ENCODE measurements at regions not wholly inside any gene's neighbourhood (a gene's known extent, or its start where the extent isn't known, plus 50 kb on each side); places are given as distances from the start of the nearest gene placed in this dataset.

DNA sequence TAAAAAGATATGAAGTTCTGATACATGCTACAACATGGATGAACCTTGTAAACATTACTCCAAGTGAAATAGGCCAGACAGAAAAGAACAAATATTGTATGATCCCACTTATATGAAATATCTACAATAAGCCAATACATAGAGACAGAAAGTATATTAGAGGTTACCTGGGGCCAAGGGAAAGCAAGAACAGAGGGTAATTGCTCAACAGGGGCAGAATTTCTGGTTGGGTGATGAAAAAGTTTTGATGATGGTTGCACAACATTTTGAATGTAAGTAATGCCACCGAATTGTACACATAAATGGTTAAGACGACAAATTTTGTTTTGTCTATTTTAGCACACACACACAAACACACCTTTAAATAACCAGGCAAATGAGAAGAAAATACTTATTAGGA is 268.4 kb downstream of the FOXO1 start:
- no peaks in the 10 kb centered on the region for H3K9me3 ChIP-seq (ENCODE audit: control insufficient read depth, insufficient read depth, low read depth, low read length)
- TF ChIP-seq, protein P1, sequence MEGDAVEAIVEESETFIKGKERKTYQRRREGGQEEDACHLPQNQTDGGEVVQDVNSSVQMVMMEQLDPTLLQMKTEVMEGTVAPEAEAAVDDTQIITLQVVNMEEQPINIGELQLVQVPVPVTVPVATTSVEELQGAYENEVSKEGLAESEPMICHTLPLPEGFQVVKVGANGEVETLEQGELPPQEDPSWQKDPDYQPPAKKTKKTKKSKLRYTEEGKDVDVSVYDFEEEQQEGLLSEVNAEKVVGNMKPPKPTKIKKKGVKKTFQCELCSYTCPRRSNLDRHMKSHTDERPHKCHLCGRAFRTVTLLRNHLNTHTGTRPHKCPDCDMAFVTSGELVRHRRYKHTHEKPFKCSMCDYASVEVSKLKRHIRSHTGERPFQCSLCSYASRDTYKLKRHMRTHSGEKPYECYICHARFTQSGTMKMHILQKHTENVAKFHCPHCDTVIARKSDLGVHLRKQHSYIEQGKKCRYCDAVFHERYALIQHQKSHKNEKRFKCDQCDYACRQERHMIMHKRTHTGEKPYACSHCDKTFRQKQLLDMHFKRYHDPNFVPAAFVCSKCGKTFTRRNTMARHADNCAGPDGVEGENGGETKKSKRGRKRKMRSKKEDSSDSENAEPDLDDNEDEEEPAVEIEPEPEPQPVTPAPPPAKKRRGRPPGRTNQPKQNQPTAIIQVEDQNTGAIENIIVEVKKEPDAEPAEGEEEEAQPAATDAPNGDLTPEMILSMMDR (conservative IDR thresholded peaks at IDR 0.05 in 1 of 2, IDR thresholded peaks at IDR 0.05 in 1 of 2; ENCODE audit: low read depth in 1 of 2, low read length in 2 of 2) = no peak
- TF ChIP-seq EZH2 (IDR thresholded peaks at IDR 0.05; ENCODE audit: low read length, missing control alignments) = no peak
- no peaks in the 10 kb centered on the region for H3K79me2 ChIP-seq (ENCODE audit: control insufficient read depth, insufficient read depth, low read length)
- no peak for DNase-seq (ENCODE audit: low read depth in 2 of 2)
- H3K36me3 ChIP-seq (ENCODE audit: control insufficient read depth, insufficient read depth, low read length) = no peaks in the 10 kb centered on the region
- no peak overlapping the region for H3K27ac ChIP-seq (ENCODE audit: insufficient read depth, low read length)
- H3K9ac ChIP-seq (ENCODE audit: insufficient read depth, low read length) = no peak overlapping the region
- H3K4me3 ChIP-seq (replicated peaks in 1 of 4; ENCODE audit: control extremely low read depth in 1 of 4, insufficient read depth in 1 of 4, low read depth in 3 of 4, low read length in 4 of 4) = no peak overlapping the region
- no peaks in the 10 kb centered on the region for H4K20me1 ChIP-seq (ENCODE audit: control insufficient read depth, extremely low read depth, insufficient read depth, low read length)
- peaks cover 7% of the 10 kb centered on the region for H3K4me1 ChIP-seq (ENCODE audit: control insufficient read depth, extremely low read depth, insufficient read depth, low read length)
- H3K4me2 ChIP-seq (ENCODE audit: extremely low read depth, insufficient read depth, low read length) = no peak overlapping the region
- no peaks in the 10 kb centered on the region for H3K27me3 ChIP-seq (ENCODE audit: control insufficient read depth, insufficient read depth, low read length)
- no peak overlapping the region for H2AFZ ChIP-seq (ENCODE audit: low read length)

DNA sequence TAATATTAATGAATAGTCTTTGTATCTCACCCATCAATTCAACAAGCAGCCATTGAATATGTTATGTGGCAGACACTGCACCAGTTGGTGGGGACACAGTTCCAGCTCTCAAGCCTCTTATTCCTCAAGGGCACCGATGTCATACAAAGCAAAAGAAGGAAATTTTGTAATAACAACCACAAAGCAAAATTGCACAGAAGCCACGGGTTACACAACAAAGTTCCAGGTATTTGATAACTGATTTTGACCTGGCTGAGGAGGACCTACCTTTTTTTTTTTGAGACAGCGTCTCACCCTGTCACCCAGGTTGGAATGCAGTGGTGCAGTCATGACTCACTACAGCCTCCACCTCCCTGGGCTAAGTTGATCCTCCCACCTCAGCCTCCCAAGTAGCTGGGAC is 266.7 kb downstream of the FOXO1 start:
- Histone ChIP-seq H3K4me3 (replicated peaks in 1 of 4; ENCODE audit: control extremely low read depth in 1 of 4, insufficient read depth in 1 of 4, low read depth in 3 of 4, low read length in 4 of 4) (no peak overlapping the region), H3K4me2 (ENCODE audit: extremely low read depth, insufficient read depth, low read length) (no peak overlapping the region), H3K27ac (ENCODE audit: insufficient read depth, low read length) (no peak overlapping the region), H2AFZ (ENCODE audit: low read length) (no peak overlapping the region), H3K27me3 (ENCODE audit: control insufficient read depth, insufficient read depth, low read length) (no peaks in the 10 kb centered on the region), H3K9ac (ENCODE audit: insufficient read depth, low read length) (no peak overlapping the region), H3K36me3 (ENCODE audit: control insufficient read depth, insufficient read depth, low read length) (no peaks in the 10 kb centered on the region), H3K4me1 (ENCODE audit: control insufficient read depth, extremely low read depth, insufficient read depth, low read length) (peaks cover 12% of the 10 kb centered on the region), H4K20me1 (ENCODE audit: control insufficient read depth, extremely low read depth, insufficient read depth, low read length) (no peaks in the 10 kb centered on the region), H3K9me3 (ENCODE audit: control insufficient read depth, insufficient read depth, low read depth, low read length) (no peaks in the 10 kb centered on the region), H3K79me2 (ENCODE audit: control insufficient read depth, insufficient read depth, low read length) (no peaks in the 10 kb centered on the region)
- no peak for DNase-seq (ENCODE audit: low read depth in 2 of 2)
- TF ChIP-seq, protein P1 (conservative IDR thresholded peaks at IDR 0.05 in 1 of 2, IDR thresholded peaks at IDR 0.05 in 1 of 2; ENCODE audit: low read depth in 1 of 2, low read length in 2 of 2) = no peak
- no peak for TF ChIP-seq EZH2 (IDR thresholded peaks at IDR 0.05; ENCODE audit: low read length, missing control alignments)

DNA sequence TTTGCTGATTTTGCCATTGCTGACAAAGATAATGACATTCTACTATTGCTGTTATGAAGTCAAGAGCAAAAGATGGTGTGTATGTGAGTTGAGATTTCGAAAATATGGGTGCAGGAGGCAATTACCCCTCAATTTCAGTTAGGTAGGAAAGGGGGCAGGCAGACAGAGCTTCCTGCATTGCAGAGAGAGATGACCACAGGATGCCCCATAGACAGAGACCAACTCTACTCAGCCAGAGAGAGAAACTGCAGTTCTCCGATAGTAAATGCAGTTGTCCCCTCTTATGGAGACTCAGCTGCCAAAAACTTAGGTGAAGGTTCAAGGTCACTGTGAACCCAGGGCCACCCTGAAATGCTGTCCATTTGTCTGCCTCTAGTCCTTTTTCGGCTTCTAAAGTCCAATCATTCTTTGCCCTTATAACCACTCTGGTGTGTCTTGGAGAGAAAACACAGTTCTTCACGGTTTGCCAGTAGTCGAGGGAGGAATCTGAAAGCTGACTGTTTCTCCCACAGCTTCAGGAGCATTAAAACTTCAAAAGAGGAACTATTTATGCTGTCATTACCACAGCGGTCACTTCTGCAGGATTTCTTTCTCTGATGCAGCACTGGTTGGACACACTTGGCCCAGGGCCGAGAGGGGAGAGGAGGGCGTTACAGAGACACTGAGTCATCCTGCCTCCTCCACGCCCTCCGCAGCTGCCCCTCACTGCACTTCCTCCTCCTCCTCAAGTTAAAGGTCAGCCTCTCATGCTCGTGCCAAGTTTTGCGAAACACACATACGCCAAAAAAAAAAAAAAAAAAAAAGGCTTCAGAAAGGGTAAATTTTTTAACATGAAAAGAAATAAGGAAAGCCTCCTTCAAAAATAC is 264.3 kb downstream of the FOXO1 start:
- H3K27ac ChIP-seq (ENCODE audit: insufficient read depth, low read length) = peak overlapping the region; percentile 64
- H3K36me3 ChIP-seq (ENCODE audit: control insufficient read depth, insufficient read depth, low read length) = no peaks in the 10 kb centered on the region
- H3K79me2 ChIP-seq (ENCODE audit: control insufficient read depth, insufficient read depth, low read length) = no peaks in the 10 kb centered on the region
- H4K20me1 ChIP-seq (ENCODE audit: control insufficient read depth, extremely low read depth, insufficient read depth, low read length) = no peaks in the 10 kb centered on the region
- no peaks in the 10 kb centered on the region for H3K9me3 ChIP-seq (ENCODE audit: control insufficient read depth, insufficient read depth, low read depth, low read length)
- H3K27me3 ChIP-seq (ENCODE audit: control insufficient read depth, insufficient read depth, low read length) = no peaks in the 10 kb centered on the region
- peaks cover 20% of the 10 kb centered on the region for H3K4me1 ChIP-seq (ENCODE audit: control insufficient read depth, extremely low read depth, insufficient read depth, low read length)
- DNase-seq (ENCODE audit: low read depth in 2 of 2) = peak; percentile 97 to 99
- H3K4me3 ChIP-seq (replicated peaks in 1 of 4; ENCODE audit: control extremely low read depth in 1 of 4, insufficient read depth in 1 of 4, low read depth in 3 of 4, low read length in 4 of 4) = peak overlapping the region in 2 of 4 experiments; percentile 33 to 38
- no peak for TF ChIP-seq EZH2 (IDR thresholded peaks at IDR 0.05; ENCODE audit: low read length, missing control alignments)
- TF ChIP-seq, protein P1 (conservative IDR thresholded peaks at IDR 0.05 in 1 of 2, IDR thresholded peaks at IDR 0.05 in 1 of 2; ENCODE audit: low read depth in 1 of 2, low read length in 2 of 2) = no peak
- H3K4me2 ChIP-seq (ENCODE audit: extremely low read depth, insufficient read depth, low read length) = peak overlapping the region; percentile 84
- H2AFZ ChIP-seq (ENCODE audit: low read length) = peak overlapping the region; percentile 45
- no peak overlapping the region for H3K9ac ChIP-seq (ENCODE audit: insufficient read depth, low read length)

Data from fibroblast of lung (primary cell).